ENCODE measurements at regions not wholly inside any gene's neighbourhood (a gene's known extent, or its start where the extent isn't known, plus 50 kb on each side); places are given as distances from the start of the nearest gene placed in this dataset.
"Not testable (repeated sequence)": the region's sequence is repeated elsewhere in the genome, so short reads cannot be mapped to it uniquely, and the experiment has no call there.

GRCh38 chr11:34797497-34797896, 118.7 kb downstream of the APIP start:
- not testable (repeated sequence) for DNase-seq (ENCODE audit: low read depth, low spot score); H3K27ac ChIP-seq

GRCh38 chr11:34795641-34796040, 120.5 kb downstream of the APIP start:
- no peak for DNase-seq (ENCODE audit: low read depth, low spot score)
- no peak overlapping the region for H3K27ac ChIP-seq

GRCh38 chr11:34794696-34795095, 121.5 kb downstream of the APIP start:
- DNase-seq (ENCODE audit: low read depth, low spot score), result no peak
- H3K27ac ChIP-seq, result no peak overlapping the region

GRCh38 chr11:34793666-34794065, 122.5 kb downstream of the APIP start:
- H3K27ac ChIP-seq, result no peak overlapping the region
- DNase-seq (ENCODE audit: low read depth, low spot score), result no peak

- H3K27ac ChIP-seq, result no peak overlapping the region
- DNase-seq (ENCODE audit: low read depth, low spot score), result no peak
These were observed 123.3 kb downstream of the APIP start for GRCh38 chr11:34792814-34793258.

GRCh38 chr11:34791780-34792542, 124.2 kb downstream of the APIP start:
- no peak for DNase-seq (ENCODE audit: low read depth, low spot score)
- no peak overlapping the region for H3K27ac ChIP-seq

- DNase-seq (ENCODE audit: low read depth, low spot score), result no peak
- H3K27ac ChIP-seq, result no peak overlapping the region
These were observed 125.6 kb downstream of the APIP start for GRCh38 chr11:34790620-34791019.

- no peak overlapping the region for H3K27ac ChIP-seq
- no peak for DNase-seq (ENCODE audit: low read depth, low spot score)
These were observed 126.9 kb downstream of the APIP start for GRCh38 chr11:34789196-34789834.

- DNase-seq (ENCODE audit: low read depth, low spot score), result no peak
- H3K27ac ChIP-seq, result no peak overlapping the region
These were observed 127.5 kb downstream of the APIP start for GRCh38 chr11:34788642-34789041.

- H3K27ac ChIP-seq, result no peak overlapping the region
- no peak for DNase-seq (ENCODE audit: low read depth, low spot score)
These were observed 128.3 kb downstream of the APIP start for GRCh38 chr11:34787895-34788294.

GRCh38 chr11:34787348-34787747, 128.8 kb downstream of the APIP start:
- DNase-seq (ENCODE audit: low read depth, low spot score), result no peak
- no peak overlapping the region for H3K27ac ChIP-seq

- H3K27ac ChIP-seq, result peak overlapping the region; percentile 57
- DNase-seq (ENCODE audit: low read depth, low spot score), result peak; percentile 58
These were observed 131.8 kb downstream of the APIP start for GRCh38 chr11:34784318-34784841.

GRCh38 chr11:34783816-34784317, 132.3 kb downstream of the APIP start:
- DNase-seq (ENCODE audit: low read depth, low spot score), result peak; percentile 43
- H3K27ac ChIP-seq, result peak overlapping the region; percentile 57

- not testable (repeated sequence) for DNase-seq (ENCODE audit: low read depth, low spot score)
These were observed 134.4 kb downstream of the APIP start for GRCh38 chr11:34781826-34782225.

GRCh38 chr11:34775417-34775888, 140.7 kb downstream of the APIP start:
- H3K27ac ChIP-seq, result no peak overlapping the region
- no peak for DNase-seq (ENCODE audit: low read depth, low spot score)

More at GRCh38 chr11:34781826-34782225, 134.4 kb downstream of the APIP start:
- not testable (repeated sequence) for H3K27ac ChIP-seq

GRCh38 chr11:34774604-34775003, 141.6 kb downstream of the APIP start:
- no peak for DNase-seq (ENCODE audit: low read depth, low spot score)

GRCh38 chr11:34773826-34774225, 142.4 kb downstream of the APIP start:
- H3K27ac ChIP-seq, result no peak overlapping the region
- DNase-seq (ENCODE audit: low read depth, low spot score), result no peak

More at GRCh38 chr11:34774604-34775003, 141.6 kb downstream of the APIP start:
- H3K27ac ChIP-seq, result no peak overlapping the region

- no peak for DNase-seq (ENCODE audit: low read depth, low spot score)
These were observed 143.0 kb downstream of the APIP start for GRCh38 chr11:34773211-34773610.

GRCh38 chr11:34770111-34770510, 146.1 kb downstream of the APIP start:
- DNase-seq (ENCODE audit: low read depth, low spot score), result no peak
- H3K27ac ChIP-seq, result no peak overlapping the region

More at GRCh38 chr11:34773211-34773610, 143.0 kb downstream of the APIP start:
- no peak overlapping the region for H3K27ac ChIP-seq

- no peak for DNase-seq (ENCODE audit: low read depth, low spot score)
- no peak overlapping the region for H3K27ac ChIP-seq
These were observed 147.0 kb downstream of the APIP start for GRCh38 chr11:34769224-34769623.

- DNase-seq (ENCODE audit: low read depth, low spot score); H3K27ac ChIP-seq: not testable (repeated sequence)
These were observed 141.7 kb downstream of the EHF start for GRCh38 chr11:34762625-34763024.

All from epithelial cell of prostate (primary cell).